Esophagus muscularis mucosa (tissue), 4 donors: ENCODE measurements at regions not wholly inside any gene's neighbourhood (a gene's known extent, or its start where the extent isn't known, plus 50 kb on each side); places are given as distances from the start of the nearest gene placed in this dataset.
"Not testable (repeated sequence)": the region's sequence is repeated elsewhere in the genome, so short reads cannot be mapped to it uniquely, and the experiment has no call there.

ENCODE experiments used
- DNase-seq: peaks from one replicate; pipeline ENCODE4 v3.0.0-alpha.2; 2017; ENCODE audit errors: extremely low spot score
- H3K27ac ChIP-seq, 4 donors: fragments of 200-600 bp; sonication (generic); replicated peaks in 1 of 4; 1 replicate in 3 of 4; 2 replicates in 1 of 4; pipeline ENCODE4 v1.5.1; 2016 to 2019; ENCODE audit warnings: mild to moderate bottlenecking in 1 of 4
- H3K27me3 ChIP-seq, 4 donors: fragments of 200-600 bp; sonication (generic); one replicate each; pipeline versions ENCODE4 v1.5.1 to v1.6.0; 2016 to 2019
- H3K36me3 ChIP-seq, 4 donors: fragments of 200-600 bp; sonication (generic); one replicate each; pipeline ENCODE4 v1.5.1; 2016 to 2019
- H3K4me1 ChIP-seq, 4 donors: fragments of 200-600 bp; sonication (generic); one replicate each; pipeline ENCODE4 v1.5.1; 2016 to 2019
- H3K4me3 ChIP-seq, 4 donors: fragments of 200-600 bp; sonication (generic); 1 replicate in 2 of 4; 2 replicates in 2 of 4; pipeline ENCODE4 v1.5.1; 2016 to 2019; ENCODE audit warnings: mild to moderate bottlenecking in 4 of 4, moderate library complexity in 1 of 4
- H3K9me3 ChIP-seq, 4 donors: fragments of 200-600 bp; sonication (generic); 1 replicate in 3 of 4; 2 replicates in 1 of 4; pipeline ENCODE4 v1.5.1; 2016 to 2019
- EP300 ChIP-seq: sonication (generic); formaldehyde crosslinking; IDR thresholded peaks from one replicate; pipeline ENCODE4 v1.6.1; 2017; ENCODE audit warnings: antibody characterized with exemption
- POLR2A ChIP-seq: fragments of 450-650 bp; IDR thresholded peaks from one replicate; pipeline ENCODE4 v1.6.1; 2017; ENCODE audit warnings: antibody characterized with exemption, moderate library complexity, mild to moderate bottlenecking, low read depth
- POLR2AphosphoS5 ChIP-seq, 2 donors: sonication (generic); formaldehyde crosslinking; IDR thresholded peaks; one replicate each; pipeline ENCODE4 v1.6.1; 2017; ENCODE audit warnings: antibody characterized with exemption in 2 of 2
- WGBS: methylation state at CpG from one replicate; pipeline ENCODE4 v1.1.5; 2018; 5-methylcytosine and 5-hydroxymethylcytosine counted together
- intact Hi-C: fragments of 100-400 bp; cut with DNase I; formaldehyde crosslinking; loops from one replicate; pipeline ENCODE4 v1.15.1; 2023
- TF ChIP-seq, protein P1 (sequence below), 3 experiments: fragments of 200-600 bp in 2 of 3; fragments of 450-650 bp in 1 of 3; sonication (generic) in 2 of 3; IDR thresholded peaks; one replicate each; pipeline ENCODE4 v1.5.1; 2017 to 2019; ENCODE audit warnings: antibody characterized with exemption in 3 of 3, mild to moderate bottlenecking in 2 of 3, moderate library complexity in 1 of 3

DNA sequence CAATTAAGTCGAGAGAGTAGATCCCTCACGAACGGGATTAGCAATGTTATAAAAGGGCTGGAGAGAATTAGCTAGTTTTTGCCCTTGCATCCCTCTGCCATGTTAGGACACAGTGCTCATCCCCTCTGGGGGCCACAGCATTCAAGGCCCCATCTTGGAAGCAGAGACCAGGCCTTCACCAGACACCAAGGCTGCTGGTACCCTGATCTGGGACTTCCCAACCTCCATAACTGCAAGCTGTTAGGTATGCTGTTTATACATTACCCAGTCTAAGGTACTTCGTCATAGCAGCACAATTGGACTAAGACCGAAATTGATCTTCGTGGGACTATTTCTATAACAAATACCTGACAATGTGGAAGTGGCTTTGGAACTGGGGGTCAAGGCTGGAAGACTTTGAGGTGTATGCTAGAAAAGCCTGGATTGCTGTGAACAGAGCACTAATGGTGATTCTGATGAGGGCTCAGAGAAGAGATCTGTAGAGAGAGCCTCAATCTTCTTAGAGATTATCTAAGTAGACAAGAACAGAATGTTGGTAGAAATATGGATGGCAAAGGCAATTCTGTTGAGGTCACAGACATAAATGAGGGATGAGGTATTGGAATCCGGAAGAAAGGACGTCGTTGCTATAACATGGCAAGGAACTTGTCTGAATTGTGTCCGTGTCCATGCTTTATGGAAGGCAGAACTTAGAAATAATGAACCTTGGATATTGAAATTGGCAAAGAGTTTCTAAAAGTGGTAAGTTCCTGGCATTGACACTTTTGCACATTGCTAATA, 83.8 kb upstream of the KIF26B start:
- TF ChIP-seq POLR2A (no peak), EP300 (no peak), POLR2AphosphoS5 (IDR thresholded peaks at IDR 0.05) (no peak)
- TF ChIP-seq, protein P1, sequence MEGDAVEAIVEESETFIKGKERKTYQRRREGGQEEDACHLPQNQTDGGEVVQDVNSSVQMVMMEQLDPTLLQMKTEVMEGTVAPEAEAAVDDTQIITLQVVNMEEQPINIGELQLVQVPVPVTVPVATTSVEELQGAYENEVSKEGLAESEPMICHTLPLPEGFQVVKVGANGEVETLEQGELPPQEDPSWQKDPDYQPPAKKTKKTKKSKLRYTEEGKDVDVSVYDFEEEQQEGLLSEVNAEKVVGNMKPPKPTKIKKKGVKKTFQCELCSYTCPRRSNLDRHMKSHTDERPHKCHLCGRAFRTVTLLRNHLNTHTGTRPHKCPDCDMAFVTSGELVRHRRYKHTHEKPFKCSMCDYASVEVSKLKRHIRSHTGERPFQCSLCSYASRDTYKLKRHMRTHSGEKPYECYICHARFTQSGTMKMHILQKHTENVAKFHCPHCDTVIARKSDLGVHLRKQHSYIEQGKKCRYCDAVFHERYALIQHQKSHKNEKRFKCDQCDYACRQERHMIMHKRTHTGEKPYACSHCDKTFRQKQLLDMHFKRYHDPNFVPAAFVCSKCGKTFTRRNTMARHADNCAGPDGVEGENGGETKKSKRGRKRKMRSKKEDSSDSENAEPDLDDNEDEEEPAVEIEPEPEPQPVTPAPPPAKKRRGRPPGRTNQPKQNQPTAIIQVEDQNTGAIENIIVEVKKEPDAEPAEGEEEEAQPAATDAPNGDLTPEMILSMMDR (IDR thresholded peaks at IDR 0.05): no peak
- 95% methylated on average over 10 of the region's 10 CpGs for WGBS
- no peak for DNase-seq
- Histone ChIP-seq H3K4me1 (peaks cover 0 to 11% (median 7%) of the 10 kb centered on the region in 4 donors), H3K27me3 (no peaks in the 10 kb centered on the region), H3K36me3 (no peaks in the 10 kb centered on the region), H3K4me3 (no peak overlapping the region), H3K27ac (no peak overlapping the region), H3K9me3 (no peaks in the 10 kb centered on the region)
- intact Hi-C loops: no loop called here

DNA sequence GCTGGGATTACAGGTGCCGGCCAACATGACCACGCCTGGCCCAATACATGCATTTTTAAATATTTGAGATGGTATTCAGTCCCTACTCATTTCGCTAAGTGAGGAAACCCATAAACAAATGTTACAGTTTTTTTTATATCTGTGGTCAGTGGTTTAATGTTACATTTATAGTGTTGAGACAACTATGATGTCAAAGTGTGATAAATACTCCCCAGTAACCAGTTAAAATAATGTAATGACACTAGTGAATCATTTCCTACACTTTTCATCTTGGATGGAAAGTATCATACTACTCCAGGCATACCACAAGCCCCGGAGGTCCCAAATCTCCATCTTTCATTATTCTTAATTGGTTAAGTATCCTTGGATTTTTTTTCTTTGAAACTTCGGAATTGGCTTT, 87.5 kb upstream of the KIF26B start:
- Histone ChIP-seq H3K4me3 (no peak overlapping the region), H3K36me3 (no peaks in the 10 kb centered on the region), H3K9me3 (no peaks in the 10 kb centered on the region), H3K27me3 (no peaks in the 10 kb centered on the region), H3K27ac (no peak overlapping the region), H3K4me1 (no peaks in the 10 kb centered on the region)
- intact Hi-C loops: no loop called here
- TF ChIP-seq EP300 (no peak), POLR2A (no peak), POLR2AphosphoS5 (IDR thresholded peaks at IDR 0.05) (no peak)
- TF ChIP-seq, protein P1 (IDR thresholded peaks at IDR 0.05): no peak
- DNase-seq: no peak
- WGBS: 84% methylated on average over 5 of the region's 5 CpGs

DNA sequence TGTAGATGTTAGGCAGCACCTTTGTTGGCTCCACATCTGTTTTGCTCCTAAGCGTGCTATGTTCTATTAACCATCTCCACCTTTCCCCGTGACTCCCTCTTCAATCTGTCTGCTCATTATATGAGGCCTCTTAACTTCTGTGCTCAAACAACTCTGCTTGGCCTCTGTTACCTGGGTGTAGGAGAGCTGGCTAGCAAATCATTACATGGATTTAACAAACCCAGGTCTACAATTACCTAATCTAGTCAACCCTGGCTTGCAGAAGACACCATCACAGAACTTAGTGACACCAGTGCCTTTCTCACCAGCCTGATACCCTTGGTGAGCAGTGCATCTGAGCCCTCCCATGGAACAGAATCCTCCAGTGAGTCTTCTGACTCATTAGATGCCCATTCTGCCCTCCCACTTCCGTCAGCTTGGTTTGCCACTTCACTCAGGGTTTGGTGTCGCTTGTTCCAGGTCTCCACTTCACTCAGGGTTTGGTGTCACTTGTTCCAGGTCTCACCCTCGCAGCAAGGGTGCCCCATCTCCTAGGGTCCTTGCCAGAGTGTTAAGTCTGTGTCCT, 92.0 kb upstream of the KIF26B start:
- intact Hi-C loops: no loop called here
- Histone ChIP-seq H3K4me1 (peaks cover 0 to 7% (median 0%) of the 10 kb centered on the region in 4 donors), H3K27ac (no peak overlapping the region), H3K27me3 (no peaks in the 10 kb centered on the region), H3K9me3 (no peaks in the 10 kb centered on the region), H3K36me3 (peaks cover 0 to 6% (median 0%) of the 10 kb centered on the region in 4 donors), H3K4me3 (no peak overlapping the region)
- 93% methylated on average over 5 of the region's 5 CpGs for WGBS
- TF ChIP-seq EP300 (no peak), POLR2A (no peak), POLR2AphosphoS5 (IDR thresholded peaks at IDR 0.05) (no peak)
- TF ChIP-seq, protein P1 (IDR thresholded peaks at IDR 0.05): no peak
- no peak for DNase-seq

DNA sequence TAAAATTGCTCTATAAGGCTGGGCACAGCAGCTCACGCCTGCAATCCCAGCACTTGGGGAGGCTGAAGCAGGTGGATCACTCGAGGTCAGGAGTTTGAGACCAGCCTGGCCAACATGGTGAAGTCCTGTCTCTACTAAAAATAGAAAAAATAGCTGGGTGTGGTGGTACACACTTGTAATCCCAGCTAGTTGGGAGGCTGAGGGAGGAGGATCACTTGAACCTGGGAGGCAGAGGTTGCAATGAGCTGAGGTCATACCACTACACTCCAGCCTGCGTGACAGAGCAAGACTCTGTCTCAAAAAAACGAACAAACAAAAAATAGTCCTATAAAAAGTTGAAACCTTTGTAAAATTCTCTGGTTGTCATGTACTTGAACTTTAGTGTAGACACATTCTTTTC, 93.0 kb upstream of the KIF26B start:
- 93% methylated on average over 4 of the region's 4 CpGs for WGBS
- H3K9me3 ChIP-seq: not testable (repeated sequence)

DNA sequence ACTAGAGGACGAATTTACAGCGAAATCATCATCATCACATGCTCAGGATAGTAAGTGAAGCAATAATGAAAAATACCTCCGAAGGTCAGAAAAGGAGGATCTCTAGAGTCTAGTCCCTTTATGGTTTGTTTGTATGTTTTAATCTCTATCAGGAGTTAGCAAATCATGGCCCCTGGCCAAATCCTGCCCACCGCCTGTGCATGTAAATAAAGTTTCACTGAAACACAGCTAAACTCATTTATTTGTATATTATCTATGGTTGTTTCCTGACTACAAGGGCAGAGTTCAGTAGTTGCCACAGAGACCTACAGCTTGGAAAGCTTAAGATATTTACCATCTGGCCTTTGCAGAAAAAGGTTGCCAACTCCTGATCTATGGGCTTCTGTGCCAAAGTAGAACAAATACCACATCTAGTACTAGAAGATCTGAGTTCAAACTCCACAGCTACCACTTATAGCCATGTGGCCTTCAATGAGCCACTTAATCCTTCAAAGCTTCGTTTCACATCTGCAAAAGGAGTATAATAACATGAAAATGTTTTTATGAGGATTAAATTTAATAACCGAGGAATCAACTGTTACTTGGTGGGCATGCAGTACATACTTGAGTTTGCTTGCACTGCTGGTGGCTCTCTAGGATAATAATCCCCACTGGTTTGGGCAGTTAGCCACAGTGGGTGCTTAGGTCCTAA, 94.0 kb upstream of the KIF26B start:
- TF ChIP-seq EP300: no peak
- no peak for DNase-seq
- intact Hi-C loops: no loop called here
- no peaks in the 10 kb centered on the region for H3K9me3 ChIP-seq
- no peak overlapping the region for H3K4me3 ChIP-seq
- no peaks in the 10 kb centered on the region for H3K27me3 ChIP-seq
- H3K4me1 ChIP-seq: peaks cover 0 to 7% (median 0%) of the 10 kb centered on the region in 4 donors
- 78% methylated on average over 6 of the region's 6 CpGs for WGBS
- no peak overlapping the region for H3K27ac ChIP-seq
- H3K36me3 ChIP-seq: peaks cover 0 to 6% (median 0%) of the 10 kb centered on the region in 4 donors

More for the DNA sequence above, 93.0 kb upstream of the KIF26B start:
- H3K4me1 ChIP-seq, intact Hi-C loops, H3K27ac ChIP-seq, H3K4me3 ChIP-seq, DNase-seq, H3K36me3 ChIP-seq, H3K27me3 ChIP-seq: not testable (repeated sequence)
